Glutamatergic neuron (in vitro differentiated cells): ENCODE measurements at regions not wholly inside any gene's neighbourhood (a gene's known extent, or its start where the extent isn't known, plus 50 kb on each side); places are given as distances from the start of the nearest gene placed in this dataset.
A peak's percentile ranks its signal among the peaks of the same experiment; 100 is the strongest.
"Not testable (repeated sequence)": the region's sequence is repeated elsewhere in the genome, so short reads cannot be mapped to it uniquely, and the experiment has no call there.

Source experiments
- DNase-seq: peaks from one replicate; pipeline ENCODE4 v3.0.0; 2022
- H3K27ac Mint-ChIP-seq: one replicate; pipeline ENCODE4 v1.8.0; 2020; ENCODE audit warnings: mild to moderate bottlenecking, mixed read lengths, inconsistent platforms; ENCODE audit not compliant: unreplicated experiment
- H3K27me3 Mint-ChIP-seq: one replicate; pipeline ENCODE4 v1.8.0; 2020; ENCODE audit warnings: mild to moderate bottlenecking, moderate library complexity, mixed read lengths, inconsistent platforms; ENCODE audit not compliant: unreplicated experiment
- H3K36me3 Mint-ChIP-seq: one replicate; pipeline ENCODE4 v1.8.0; 2020; ENCODE audit warnings: mild to moderate bottlenecking, mixed read lengths, inconsistent platforms; ENCODE audit not compliant: unreplicated experiment
- H3K4me1 Mint-ChIP-seq: one replicate; pipeline ENCODE4 v1.8.0; 2020; ENCODE audit warnings: mild to moderate bottlenecking, low read depth, mixed read lengths, inconsistent platforms; ENCODE audit not compliant: unreplicated experiment
- H3K4me3 Mint-ChIP-seq: one replicate; pipeline ENCODE4 v1.8.0; 2020; ENCODE audit warnings: mild to moderate bottlenecking, mixed read lengths, inconsistent platforms; ENCODE audit not compliant: unreplicated experiment
- H3K9me3 Mint-ChIP-seq: one replicate; pipeline ENCODE4 v1.8.0; 2020; ENCODE audit warnings: mild to moderate bottlenecking, moderate library complexity, mixed read lengths, inconsistent platforms; ENCODE audit not compliant: unreplicated experiment
- TF ChIP-seq, protein P1 (sequence below): fragments of 200-600 bp; sonication (generic); IDR thresholded peaks from one replicate; pipeline ENCODE4 v1.5.0; 2021; ENCODE audit not compliant: partially characterized antibody, unreplicated experiment

- H3K9me3 Mint-ChIP-seq, result no peaks in the 10 kb centered on the region
- TF ChIP-seq, protein P1, sequence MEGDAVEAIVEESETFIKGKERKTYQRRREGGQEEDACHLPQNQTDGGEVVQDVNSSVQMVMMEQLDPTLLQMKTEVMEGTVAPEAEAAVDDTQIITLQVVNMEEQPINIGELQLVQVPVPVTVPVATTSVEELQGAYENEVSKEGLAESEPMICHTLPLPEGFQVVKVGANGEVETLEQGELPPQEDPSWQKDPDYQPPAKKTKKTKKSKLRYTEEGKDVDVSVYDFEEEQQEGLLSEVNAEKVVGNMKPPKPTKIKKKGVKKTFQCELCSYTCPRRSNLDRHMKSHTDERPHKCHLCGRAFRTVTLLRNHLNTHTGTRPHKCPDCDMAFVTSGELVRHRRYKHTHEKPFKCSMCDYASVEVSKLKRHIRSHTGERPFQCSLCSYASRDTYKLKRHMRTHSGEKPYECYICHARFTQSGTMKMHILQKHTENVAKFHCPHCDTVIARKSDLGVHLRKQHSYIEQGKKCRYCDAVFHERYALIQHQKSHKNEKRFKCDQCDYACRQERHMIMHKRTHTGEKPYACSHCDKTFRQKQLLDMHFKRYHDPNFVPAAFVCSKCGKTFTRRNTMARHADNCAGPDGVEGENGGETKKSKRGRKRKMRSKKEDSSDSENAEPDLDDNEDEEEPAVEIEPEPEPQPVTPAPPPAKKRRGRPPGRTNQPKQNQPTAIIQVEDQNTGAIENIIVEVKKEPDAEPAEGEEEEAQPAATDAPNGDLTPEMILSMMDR, result no peak
- no peaks in the 10 kb centered on the region for H3K36me3 Mint-ChIP-seq
- no peak for DNase-seq
- peaks cover 2% of the 10 kb centered on the region for H3K27me3 Mint-ChIP-seq
- peak overlapping the region; percentile 1 for H3K27ac Mint-ChIP-seq
- no peak overlapping the region for H3K4me3 Mint-ChIP-seq
- H3K4me1 Mint-ChIP-seq, result peaks cover 12% of the 10 kb centered on the region
Observed at GRCh38 chr20:53652090-53652858, 58.6 kb upstream of the ZNF217 start.

DNA sequence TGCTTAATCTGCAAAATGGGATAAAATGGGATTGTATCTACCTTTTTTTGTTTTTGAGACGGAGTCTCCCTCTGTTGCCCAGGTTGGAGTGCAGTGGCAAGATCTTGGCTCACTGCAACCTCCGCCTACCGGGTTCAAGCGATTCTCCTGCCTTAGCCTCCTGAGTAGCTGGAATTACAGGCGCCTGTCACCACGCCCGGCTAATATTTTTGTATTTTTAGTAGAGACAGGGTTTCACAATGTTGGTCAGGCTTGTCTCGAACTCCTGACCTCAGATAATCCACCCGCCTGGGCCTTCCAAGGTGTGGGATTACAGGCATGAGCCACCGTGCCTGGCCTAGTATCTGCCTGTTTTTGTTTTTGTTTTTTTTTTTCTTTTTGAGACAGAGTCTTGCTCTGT lies 55.9 kb upstream of the ZNF217 start:
- not testable (repeated sequence) for H3K4me3 Mint-ChIP-seq, H3K9me3 Mint-ChIP-seq, DNase-seq, H3K27ac Mint-ChIP-seq, H3K36me3 Mint-ChIP-seq, H3K27me3 Mint-ChIP-seq
- H3K4me1 Mint-ChIP-seq, result peaks cover 12% of the 10 kb centered on the region

DNA sequence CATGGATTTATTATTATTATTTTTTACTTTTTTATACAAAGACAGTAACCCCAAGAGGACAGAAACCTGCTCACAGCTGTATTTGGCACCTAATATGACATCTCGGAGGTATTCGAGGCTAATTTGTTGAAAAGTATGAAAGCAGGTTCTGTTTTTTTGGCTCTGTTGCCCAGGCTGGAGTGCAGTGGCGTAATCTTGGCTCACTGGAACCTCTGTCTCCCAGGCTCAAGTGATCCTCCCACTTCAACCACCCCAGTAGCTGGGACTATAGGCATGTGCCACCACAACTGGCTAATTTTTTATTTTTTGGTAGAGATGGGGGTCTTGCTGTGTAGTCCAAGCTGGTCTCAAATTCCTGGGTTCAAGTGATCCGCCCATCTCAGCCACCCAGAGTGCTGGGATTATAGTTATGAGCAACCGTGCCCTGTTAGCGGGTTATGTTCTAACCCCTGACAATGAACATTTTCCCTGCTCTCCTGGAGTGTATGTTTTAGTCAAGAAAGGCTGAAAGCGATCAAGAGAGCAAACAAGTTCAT lies 53.7 kb upstream of the ZNF217 start:
- TF ChIP-seq, protein P1, result no peak
- Mint-ChIP-seq H3K4me1 (peaks cover 15% of the 10 kb centered on the region), H3K36me3 (no peaks in the 10 kb centered on the region), H3K27me3 (no peaks in the 10 kb centered on the region), H3K9me3 (no peaks in the 10 kb centered on the region), H3K4me3 (no peak overlapping the region), H3K27ac (no peak overlapping the region)
- no peak for DNase-seq

DNA sequence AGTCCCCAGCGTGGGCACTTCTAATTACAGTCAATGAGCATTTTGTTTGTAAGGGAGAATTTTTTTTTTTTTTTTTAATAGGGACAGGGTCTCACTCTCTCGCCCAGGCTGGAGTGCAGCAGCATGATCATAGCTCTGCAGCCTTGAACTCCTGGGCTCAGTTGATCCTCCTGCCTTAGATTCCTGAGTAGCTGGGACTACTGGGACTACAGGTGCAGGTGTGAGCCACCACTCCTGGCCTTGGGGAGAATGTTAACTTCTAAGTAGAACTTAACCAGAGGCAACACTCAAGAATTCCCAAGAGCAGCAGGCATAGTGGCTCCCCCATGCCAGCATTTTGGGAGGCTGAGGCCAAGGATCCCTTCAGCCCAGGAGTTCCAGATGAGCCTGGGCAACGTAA lies 52.9 kb upstream of the ZNF217 start:
- Mint-ChIP-seq H3K36me3 (no peaks in the 10 kb centered on the region), H3K4me1 (peaks cover 11% of the 10 kb centered on the region), H3K27me3 (no peaks in the 10 kb centered on the region), H3K9me3 (peaks cover 1% of the 10 kb centered on the region), H3K27ac (no peak overlapping the region), H3K4me3 (no peak overlapping the region)
- DNase-seq, result no peak
- TF ChIP-seq, protein P1, result no peak

GRCh38 chr20:53645582-53645897 lies 51.9 kb upstream of the ZNF217 start:
- Mint-ChIP-seq H3K27ac (no peak overlapping the region), H3K27me3 (no peaks in the 10 kb centered on the region), H3K36me3 (no peaks in the 10 kb centered on the region), H3K4me1 (peaks cover 11% of the 10 kb centered on the region), H3K9me3 (peaks cover 1% of the 10 kb centered on the region), H3K4me3 (no peak overlapping the region)
- DNase-seq, result no peak
- TF ChIP-seq, protein P1, result no peak

- H3K36me3 Mint-ChIP-seq, H3K27me3 Mint-ChIP-seq, DNase-seq, H3K4me3 Mint-ChIP-seq, H3K9me3 Mint-ChIP-seq, H3K27ac Mint-ChIP-seq: not testable (repeated sequence)
- peaks cover 11% of the 10 kb centered on the region for H3K4me1 Mint-ChIP-seq
Observed at GRCh38 chr20:53644108-53644507, 50.5 kb upstream of the ZNF217 start.
